ENCODE measurements at regions not wholly inside any gene's neighbourhood (a gene's known extent, or its start where the extent isn't known, plus 50 kb on each side); places are given as distances from the start of the nearest gene placed in this dataset.

- in situ Hi-C loops (cut with MboI; ENCODE audit: low sequenced_read_pairs, unreplicated experiment): no loop called here
- TF ChIP-seq CTCF (IDR thresholded peaks at IDR 0.05; ENCODE audit: borderline replicate concordance, control extremely low read depth, extremely low read depth, insufficient read depth, missing control alignments): no peak
- no peak for DNase-seq (ENCODE audit: low spot score)
Measured at GRCh38 chr2:207256476-207257207, 90.9 kb upstream of the KLF7 start.

- DNase-seq (ENCODE audit: low spot score): no peak
- in situ Hi-C loops (cut with MboI; ENCODE audit: low sequenced_read_pairs, unreplicated experiment): no loop called here
- TF ChIP-seq CTCF (IDR thresholded peaks at IDR 0.05; ENCODE audit: borderline replicate concordance, control extremely low read depth, extremely low read depth, insufficient read depth, missing control alignments): no peak
Measured at GRCh38 chr2:207257251-207258250, 91.8 kb upstream of the KLF7 start.

- no peak for DNase-seq (ENCODE audit: low spot score)
- TF ChIP-seq CTCF (IDR thresholded peaks at IDR 0.05; ENCODE audit: borderline replicate concordance, control extremely low read depth, extremely low read depth, insufficient read depth, missing control alignments): no peak
- in situ Hi-C loops (cut with MboI; ENCODE audit: low sequenced_read_pairs, unreplicated experiment): no loop called here
Measured at GRCh38 chr2:207258263-207258991, 92.7 kb upstream of the KLF7 start.

- no peak for TF ChIP-seq CTCF (IDR thresholded peaks at IDR 0.05; ENCODE audit: borderline replicate concordance, control extremely low read depth, extremely low read depth, insufficient read depth, missing control alignments)
- in situ Hi-C loops (cut with MboI; ENCODE audit: low sequenced_read_pairs, unreplicated experiment): no loop called here
- no peak for DNase-seq (ENCODE audit: low spot score)
Measured at GRCh38 chr2:207260021-207260420, 94.3 kb upstream of the KLF7 start.

GRCh38 chr2:207260947-207261346 is 95.2 kb upstream of the KLF7 start:
- DNase-seq (ENCODE audit: low spot score): no peak
- no peak for TF ChIP-seq CTCF (IDR thresholded peaks at IDR 0.05; ENCODE audit: borderline replicate concordance, control extremely low read depth, extremely low read depth, insufficient read depth, missing control alignments)
- in situ Hi-C loops (cut with MboI; ENCODE audit: low sequenced_read_pairs, unreplicated experiment): no loop called here

- no peak for TF ChIP-seq CTCF (IDR thresholded peaks at IDR 0.05; ENCODE audit: borderline replicate concordance, control extremely low read depth, extremely low read depth, insufficient read depth, missing control alignments)
- no peak for DNase-seq (ENCODE audit: low spot score)
- in situ Hi-C loops (cut with MboI; ENCODE audit: low sequenced_read_pairs, unreplicated experiment): no loop called here
Measured at GRCh38 chr2:207264310-207264709, 98.6 kb upstream of the KLF7 start.
